GM18867 (cell line): ENCODE measurements at regions not wholly inside any gene's neighbourhood (a gene's known extent, or its start where the extent isn't known, plus 50 kb on each side); places are given as distances from the start of the nearest gene placed in this dataset.

ENCODE experiments used
- ATAC-seq: cut with Tn5 transposase; IDR thresholded peaks from one replicate; pipeline ENCODE4 v1.9.1; 2021; ENCODE audit warnings: mild to moderate bottlenecking, moderate library complexity; ENCODE audit not compliant: unreplicated experiment

DNA sequence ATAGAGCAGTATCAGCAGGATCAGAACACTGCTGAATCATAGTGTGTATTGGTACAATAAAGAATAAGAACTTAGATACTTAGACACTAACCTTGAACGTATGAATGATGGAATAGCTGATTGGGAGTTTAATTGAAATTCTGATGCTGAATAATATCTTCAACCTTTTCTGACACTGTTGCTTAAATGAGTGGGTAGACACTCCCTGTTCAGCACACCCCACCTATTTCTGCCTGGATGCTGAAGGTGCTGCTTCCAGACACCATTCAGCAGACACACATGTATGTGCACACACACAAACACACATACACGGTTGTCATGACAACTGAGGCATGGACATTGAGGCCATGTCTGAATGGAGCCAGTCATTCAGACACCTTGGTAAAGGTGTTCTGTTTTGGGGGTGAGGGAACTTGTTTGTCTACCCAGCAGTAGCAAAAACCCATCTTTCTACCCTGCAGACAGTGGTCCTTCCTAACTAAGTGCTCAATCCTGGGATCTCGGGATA is 54.3 kb downstream of the TMEM215 start:
- ATAC-seq, result no peak

DNA sequence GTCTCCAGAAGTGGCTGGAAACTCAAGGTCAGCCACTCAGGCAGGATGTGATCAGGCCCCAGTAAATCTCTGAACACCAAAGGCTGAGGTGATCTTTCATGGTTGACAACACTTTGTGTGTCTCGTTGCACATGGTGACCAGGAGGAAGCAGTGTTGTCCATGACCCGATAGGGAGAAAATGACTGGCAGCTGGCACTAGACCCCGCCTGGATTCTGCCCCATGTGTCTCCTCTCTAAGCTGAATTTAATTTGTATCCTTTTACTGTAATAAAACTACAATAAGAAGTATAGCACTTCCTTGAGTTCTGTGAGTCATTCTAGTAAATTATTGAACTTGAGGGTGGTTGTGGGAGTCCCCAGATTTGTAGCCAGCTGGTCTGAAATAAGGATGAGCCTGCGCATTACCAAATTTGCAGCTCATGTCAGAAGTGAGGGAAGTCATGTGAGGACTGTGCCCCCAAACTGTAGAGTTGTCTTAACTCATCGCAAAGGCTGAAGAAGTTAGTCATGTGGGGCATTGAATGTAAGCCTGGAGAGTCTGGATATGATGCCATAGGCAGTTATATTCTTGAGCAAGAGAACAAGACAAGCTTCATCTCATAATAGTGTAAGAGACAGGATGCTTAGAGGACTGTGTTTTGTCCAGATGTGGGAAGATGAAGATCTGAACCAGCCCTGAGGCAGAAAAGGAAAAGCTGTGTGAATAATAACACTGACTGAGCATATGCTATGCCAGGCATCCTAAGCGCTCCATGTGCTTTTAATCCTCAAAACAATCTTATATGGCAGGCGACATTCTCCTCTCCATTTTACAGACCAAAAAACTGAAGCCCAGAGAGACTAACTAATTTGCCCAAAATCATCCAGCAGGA is 55.9 kb downstream of the TMEM215 start:
- ATAC-seq, result peak; percentile 60

DNA sequence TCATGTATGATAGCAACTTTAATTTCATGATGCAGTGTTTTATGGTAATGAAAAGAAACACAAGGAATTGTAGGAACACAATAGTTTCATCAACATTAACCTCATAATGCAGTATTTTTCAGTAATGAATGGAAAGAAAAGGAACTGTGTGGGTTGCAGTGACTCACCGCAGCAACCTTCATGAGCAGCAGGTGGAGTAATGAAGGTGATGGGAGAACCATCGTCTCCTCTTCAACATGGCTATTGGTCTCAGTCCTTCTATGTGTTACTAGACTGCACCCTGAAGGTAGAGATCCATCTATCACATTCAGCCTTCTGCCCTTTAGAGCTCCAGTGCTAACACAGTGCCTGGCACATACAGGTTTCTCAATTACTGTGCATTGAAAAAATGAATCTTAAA is 58.0 kb downstream of the TMEM215 start:
- no peak for ATAC-seq

DNA sequence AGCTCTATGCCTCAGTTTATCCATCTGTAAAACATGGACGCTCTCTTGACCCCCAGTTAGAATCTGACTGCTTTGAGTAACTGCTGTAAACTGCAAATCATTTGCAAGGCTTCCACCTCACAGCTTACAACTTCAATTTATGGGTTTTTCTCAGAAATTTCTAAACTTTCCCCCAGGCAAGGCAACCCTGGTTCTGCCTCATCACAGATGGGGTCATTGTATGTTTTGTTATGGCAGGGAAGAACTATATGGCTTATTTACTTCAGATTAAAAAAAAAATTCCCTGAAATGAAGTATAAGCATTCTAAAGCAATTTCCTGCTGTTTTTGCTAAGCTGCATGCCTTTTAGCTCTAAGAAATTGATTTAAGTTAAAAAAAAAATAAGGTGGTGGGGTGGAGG is 60.0 kb downstream of the TMEM215 start:
- no peak for ATAC-seq

DNA sequence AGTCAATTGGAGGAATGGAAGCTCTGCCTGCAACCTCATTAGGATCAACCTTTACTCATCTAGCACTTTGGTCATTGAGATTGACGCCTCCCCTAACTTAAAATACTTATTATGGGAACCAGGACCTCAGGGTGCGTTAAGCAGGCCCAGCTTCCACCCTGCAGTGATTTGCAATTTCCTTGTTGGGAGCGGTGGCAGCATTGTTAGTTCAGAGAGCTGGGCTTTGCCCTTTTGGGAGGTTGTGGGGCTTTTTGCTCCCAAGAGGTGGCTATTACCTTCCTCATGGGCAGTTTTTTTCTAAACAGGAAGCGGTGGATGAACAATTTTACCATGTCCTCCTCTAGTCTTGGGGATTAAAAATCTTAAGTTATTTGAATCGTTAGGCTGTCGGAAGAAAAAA is 60.9 kb downstream of the TMEM215 start:
- ATAC-seq, result no peak

DNA sequence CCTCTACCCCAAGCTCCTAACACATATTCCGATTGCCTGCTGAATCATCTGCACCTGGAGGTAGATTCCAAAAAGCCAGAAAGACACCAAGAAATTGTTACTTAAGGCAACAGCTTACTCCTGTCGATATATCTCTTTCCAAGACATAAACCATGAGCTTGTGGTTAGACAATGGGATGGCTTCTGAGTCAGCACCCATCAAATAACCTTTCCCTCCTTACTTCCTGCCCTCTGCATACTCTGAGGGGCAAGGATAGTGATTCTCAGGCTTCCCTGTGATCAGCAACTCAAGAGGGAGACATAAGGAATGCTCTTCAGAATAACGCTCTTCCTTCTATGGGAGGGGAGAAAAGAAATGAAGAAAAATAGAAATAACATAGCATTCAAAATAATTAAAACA is 70.9 kb downstream of the TMEM215 start:
- no peak for ATAC-seq

DNA sequence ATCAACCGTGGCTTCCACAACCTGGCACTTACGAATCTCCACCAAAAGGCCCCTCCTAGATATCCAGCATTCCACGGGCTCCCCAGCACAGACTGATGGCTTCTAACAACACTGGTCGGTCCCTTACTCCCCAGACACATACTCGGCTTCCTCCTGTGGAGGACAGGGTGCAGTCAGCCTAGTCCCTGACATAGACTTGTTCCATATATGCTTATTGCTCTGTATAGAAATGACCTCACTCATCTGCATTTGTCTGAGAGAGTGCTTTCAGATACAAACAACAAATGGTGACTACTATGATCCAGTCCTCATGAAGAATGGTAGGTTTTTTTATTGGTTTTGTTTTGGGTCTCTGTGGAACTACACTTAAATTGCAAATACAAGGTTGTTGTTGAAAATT is 72.4 kb downstream of the TMEM215 start:
- ATAC-seq, result no peak

DNA sequence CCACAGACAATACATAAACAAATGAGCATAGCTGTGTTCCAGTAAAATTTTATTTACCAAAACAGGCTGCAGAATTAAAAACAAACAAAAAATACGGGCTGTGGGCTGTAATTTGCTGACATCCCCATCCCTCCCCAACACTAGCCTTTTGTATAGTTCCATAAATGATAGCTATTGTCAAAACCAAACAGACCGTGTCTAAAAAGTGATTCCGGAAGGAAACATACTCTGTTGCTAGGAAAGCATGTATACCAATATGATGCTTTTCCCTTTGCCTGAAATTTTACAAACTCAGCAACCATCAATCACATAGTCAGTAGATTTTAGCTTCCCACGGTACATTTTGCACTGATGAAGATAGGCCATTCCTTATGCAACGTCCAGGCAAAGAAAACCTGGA is 80.0 kb downstream of the TMEM215 start:
- ATAC-seq, result no peak

DNA sequence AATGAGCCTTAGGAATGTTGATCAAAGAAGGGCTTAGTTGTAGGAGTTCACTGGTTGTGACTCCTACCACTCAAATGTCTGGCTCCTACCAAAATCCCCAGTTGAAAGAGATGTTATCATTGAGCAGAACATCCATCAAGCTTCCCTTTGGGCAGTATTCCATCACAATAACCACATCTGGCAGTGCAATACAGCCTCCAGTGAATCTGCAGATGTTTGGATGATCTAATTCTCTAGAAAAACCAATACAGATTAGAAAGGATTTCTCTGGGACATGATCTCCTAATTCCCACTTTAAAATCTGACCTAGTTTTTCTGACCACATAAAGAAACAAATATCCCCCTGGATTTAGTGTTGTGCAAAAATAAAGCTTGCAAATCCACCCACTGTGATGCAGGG is 81.6 kb downstream of the TMEM215 start:
- ATAC-seq, result no peak

DNA sequence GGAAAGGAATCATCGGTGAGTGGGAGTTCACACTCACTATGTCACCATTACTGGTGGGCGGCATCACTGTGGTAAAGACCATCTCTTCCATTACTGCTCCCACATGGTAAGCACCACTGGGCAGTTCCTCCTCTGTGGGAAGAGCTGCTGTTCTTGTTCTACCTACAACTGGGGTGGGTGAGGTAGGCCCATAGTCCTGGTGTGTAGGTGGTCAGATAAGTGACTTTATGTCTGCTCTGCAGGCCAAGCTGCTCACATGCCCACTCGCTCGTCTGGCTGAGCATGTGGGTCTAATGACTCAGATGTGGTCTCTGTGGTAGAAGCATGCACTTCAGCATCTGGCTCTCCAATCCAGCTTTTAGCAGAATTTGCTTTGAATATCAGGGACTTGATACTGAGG is 82.9 kb downstream of the TMEM215 start:
- no peak for ATAC-seq

DNA sequence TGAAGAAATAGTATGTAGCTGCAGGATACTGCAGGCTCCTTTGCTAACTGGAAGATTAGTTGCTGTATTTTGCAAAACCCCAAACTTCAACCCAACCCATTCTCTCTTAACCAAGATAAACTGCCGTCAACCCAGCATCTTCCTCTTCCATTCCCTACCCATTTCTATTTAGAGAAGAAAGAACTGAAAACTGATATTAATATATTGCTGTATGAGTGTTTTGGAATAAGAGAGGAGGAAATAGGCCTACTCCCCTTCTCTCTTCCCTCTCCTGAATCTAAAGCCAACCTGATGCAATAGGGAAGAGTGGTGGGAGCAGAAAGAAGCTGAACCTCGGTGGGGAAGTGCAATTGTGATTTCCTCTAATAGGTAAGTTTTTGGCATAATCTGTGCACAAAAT is 83.7 kb downstream of the TMEM215 start:
- no peak for ATAC-seq

DNA sequence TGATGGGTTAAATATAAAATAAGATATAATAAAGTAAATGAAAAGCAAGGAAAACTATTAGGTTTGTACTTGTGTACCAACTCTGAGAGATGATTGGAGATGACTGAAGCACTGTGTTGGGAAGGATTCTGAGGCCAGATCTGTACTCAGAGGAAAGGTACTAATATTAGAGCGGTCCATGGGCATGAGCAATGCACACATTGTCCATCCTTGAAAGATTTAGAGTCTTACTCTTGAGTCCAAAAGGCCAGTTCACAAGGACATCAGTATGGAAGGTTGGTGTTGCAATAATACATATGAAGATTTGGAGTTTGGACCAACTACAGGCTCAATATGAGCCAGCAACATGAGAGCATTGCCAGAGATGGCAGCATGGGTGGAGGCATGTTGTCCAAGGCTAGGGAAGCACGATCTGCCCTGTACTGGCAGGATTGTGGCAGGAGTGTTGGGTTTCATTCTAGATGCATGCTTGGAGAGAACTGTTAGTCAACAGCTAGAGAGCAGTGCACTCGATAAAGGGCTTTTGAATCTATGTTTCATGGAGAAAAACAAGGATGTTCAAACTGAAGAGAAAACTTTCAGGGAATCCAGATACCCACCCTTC is 84.4 kb downstream of the TMEM215 start:
- no peak for ATAC-seq

DNA sequence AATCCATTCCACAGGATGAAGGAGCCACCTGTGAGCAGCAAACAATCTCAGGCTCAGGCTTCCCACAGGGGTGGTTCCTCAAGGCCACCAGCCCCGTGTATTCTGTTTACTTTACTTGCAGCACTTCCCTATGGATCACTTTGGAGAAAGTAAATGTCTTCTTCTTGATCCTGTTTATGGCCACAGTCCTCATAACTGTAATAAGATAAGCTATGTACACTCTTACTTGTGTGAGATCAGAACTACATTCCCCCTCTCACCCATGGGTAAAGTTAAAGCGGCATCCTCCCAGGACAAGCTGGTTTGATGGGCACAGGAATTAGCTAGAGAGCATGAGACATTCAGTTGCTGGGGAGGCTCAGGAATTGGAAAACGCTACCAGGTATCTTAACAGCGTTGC is 86.1 kb downstream of the TMEM215 start:
- ATAC-seq, result no peak

DNA sequence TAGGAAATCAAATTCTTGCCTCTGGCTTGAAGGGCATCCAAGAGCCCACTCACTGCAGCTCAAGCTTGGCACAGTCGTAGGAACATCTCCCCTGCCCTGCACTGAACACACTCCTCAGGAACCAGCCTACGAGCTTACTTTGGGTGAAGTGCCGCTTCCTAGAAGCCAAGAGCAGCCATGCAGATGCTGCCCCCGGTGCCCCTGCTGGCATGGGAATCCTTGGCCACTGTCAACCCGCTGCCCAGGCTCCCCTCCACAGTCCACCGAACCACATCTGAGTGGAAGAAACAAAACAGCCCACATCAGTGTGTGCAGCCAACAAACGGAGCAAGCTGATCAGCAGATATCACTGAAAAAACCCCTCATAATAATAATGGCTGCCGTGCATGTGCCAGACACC is 89.8 kb downstream of the TMEM215 start:
- ATAC-seq, result no peak

DNA sequence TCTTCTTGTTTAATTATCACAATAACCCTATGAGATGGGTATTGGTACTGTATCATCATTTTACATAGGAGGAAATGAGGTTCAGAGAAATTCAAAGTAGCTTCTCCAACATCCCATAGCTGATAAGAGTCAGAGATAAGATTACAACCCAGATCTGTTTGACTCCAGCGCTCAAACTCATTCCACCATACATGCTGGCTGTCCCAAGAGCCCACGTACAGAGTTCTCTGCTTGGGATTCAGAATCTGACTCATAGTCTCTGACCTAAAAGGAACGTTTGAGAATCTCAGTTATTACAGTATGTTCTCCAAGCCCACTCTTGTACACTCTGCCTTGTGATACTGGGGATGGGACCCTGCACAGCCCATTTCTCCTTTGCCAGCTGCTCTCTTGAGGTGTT is 90.2 kb downstream of the TMEM215 start:
- ATAC-seq, result no peak

DNA sequence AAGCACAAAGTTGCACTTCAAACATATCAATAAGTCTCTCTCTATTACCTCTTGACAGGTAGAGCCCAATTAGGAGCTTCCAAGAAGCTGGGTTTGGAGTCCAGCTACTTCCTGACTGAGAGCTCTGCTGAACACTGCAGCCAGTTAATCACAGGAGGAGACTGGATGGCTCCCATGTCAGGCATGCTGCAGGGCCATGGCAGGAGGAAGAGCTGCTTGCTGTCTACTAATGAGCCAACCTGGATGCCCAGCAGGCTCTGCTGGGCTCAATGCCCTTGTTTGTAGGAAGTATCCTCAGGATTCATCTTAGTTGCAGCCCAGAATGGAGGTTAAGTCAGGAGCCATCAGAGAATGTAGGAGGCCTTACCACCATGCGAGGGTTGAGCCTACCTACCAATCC is 91.9 kb downstream of the TMEM215 start:
- no peak for ATAC-seq

DNA sequence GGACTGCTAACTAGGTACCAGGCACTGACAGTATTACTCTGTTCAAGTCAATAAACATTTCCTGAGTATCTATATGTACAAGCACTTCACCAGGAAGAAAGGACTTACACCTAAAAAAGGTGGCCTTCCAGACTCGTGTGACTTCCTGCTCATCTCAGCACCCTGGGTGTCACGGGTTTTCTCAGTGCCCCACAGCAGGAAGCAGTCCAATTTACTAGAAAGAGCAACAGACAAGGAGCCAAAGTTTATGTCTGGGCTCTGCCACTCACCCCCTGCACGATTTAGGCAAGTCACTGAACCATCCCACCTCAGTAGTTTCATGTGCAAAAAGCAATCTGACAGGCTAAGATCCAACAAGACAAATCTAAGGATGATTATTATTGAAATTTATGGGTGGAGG is 92.4 kb downstream of the TMEM215 start:
- no peak for ATAC-seq

DNA sequence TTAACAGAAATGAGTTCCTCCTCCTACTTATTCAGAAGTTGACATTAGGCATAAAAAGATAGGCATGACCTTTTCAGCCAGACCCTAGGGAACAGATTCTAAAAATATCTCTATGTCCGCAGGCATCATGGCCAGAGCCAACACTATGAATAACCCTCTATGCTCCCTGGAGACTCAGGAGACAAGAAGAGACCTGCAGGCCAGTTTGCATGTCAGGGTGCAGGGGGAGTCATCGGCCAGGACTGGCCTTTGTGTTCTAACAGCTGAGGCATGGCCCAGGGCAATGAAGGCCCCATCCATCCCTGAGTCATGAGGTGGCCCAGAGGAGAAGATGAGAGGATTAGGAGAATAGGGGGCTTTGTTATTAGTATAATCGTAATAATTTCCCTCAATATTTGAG is 93.8 kb downstream of the TMEM215 start:
- ATAC-seq, result no peak

DNA sequence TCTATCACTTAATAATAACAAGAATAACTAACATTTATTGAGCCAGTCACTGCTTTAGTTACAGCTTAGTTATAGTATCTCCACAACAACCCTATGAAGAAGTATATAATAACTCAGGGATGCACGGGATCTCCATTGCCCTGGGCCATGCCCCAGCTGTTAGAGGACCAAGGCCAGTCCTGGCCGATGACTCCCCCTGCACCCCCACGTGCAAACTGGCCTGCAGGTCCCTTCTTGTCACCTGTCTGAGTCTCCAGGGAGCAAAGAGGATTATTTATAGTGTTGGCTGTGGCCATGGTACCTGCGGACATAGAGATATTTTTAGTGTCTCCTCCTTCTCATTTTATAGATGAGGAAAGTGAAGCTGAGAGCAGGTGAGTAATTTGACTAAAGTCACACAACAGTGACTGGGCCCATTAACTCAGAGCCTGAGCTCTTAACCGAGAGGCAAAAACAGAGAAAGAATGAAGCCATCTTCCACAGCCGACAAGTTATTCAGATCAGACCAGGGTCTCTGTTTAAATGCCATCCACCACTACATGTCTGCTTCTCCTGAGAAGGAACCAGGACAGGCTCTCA is 94.4 kb downstream of the TMEM215 start:
- ATAC-seq, result no peak

DNA sequence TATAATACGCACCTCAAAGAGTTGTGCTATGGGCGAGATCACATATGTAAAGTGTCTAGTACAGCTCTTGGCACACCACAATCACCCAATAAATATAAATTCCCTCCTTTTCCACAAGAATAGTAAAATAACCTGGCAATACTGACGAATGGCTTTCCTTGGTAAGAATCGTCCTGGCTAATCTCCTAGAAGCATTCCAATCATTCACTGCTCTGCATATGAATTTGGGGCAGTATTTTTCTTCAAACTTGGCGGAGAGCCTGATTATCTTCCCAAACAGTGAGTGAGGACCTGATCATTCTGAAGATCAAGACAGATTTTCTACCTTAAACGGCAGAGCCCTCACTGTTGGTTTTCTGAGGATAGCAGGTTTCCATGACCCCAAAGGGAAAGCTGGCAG is 96.0 kb downstream of the TMEM215 start:
- ATAC-seq, result no peak

DNA sequence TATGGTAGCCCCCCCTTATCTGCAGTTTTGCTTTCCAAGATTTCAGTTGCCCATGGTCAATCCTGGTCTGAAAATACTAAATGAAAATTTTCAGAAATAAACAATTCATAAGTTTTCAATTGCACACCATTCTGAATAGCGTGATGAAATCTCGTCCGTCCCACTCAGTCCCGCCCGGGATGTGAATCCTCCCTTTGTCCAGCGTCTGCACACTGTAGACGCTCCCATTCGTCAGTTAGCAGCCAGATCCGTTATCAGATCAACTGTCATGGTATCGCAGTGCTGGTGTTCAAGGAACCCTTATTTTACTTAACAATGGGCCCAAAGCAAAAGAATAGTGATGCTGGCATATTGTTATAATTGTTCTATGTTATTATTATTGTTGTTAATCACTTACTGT is 98.6 kb downstream of the TMEM215 start:
- ATAC-seq, result no peak

DNA sequence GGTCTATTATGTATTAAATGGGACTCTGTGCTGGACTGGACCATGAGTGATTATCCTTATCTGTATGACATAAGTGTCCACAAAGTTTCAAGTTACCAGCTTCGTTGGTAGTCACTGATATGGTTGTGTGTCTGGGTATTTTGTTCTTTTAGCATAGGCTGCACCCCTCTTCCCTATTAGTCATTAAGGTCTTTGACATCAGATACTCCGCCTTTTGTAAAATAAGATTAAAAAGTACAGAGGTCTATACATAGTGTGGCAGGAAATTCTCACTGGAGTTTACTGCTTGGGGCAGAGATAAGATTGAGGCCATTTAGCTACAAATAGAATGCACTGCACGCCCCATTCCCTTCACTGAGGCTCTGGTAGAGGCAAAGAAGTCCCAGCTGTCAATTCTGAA is 99.4 kb downstream of the TMEM215 start:
- ATAC-seq, result no peak
